ENCODE measurements at regions not wholly inside any gene's neighbourhood (a gene's known extent, or its start where the extent isn't known, plus 50 kb on each side); places are given as distances from the start of the nearest gene placed in this dataset.

GRCh38 chr11:26086028-26086427 lies 245.9 kb upstream of the ANO3 start:
- TF ChIP-seq CTCF (IDR thresholded peaks at IDR 0.05) (no peak), POLR2A (IDR thresholded peaks at IDR 0.05) (no peak)
